ENCODE measurements at regions not wholly inside any gene's neighbourhood (a gene's known extent, or its start where the extent isn't known, plus 50 kb on each side); places are given as distances from the start of the nearest gene placed in this dataset.

DNA sequence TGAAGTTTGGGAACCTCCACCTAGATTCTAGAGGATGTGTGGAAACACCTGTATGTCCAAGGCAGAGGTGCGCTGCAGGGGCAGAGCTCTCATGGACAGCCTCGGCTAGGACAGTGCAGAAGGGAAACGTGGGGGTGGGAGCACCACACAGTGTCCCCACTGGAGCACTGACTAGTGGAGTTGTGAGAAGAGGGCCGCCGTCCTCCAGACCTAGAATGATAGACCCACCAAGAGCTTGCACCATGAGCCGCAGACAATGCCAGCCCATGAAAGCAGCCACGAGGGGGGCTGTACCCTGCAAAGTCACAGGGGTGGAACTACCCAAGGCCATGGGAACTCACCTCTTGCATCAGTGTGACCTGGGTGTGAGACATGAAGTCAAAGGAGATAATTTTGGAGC, 274.5 kb upstream of the FMR1 start:
- CTCF ChIA-PET = no interaction called here
- H3K4me2 ChIP-seq (ENCODE audit: low read length) = no peak overlapping the region
- no peaks in the 10 kb centered on the region for H3K9me2 ChIP-seq (ENCODE audit: insufficient read depth)
- H3K27me3 ChIP-seq (ENCODE audit: insufficient read depth, low read length) = no peaks in the 10 kb centered on the region
- H3K27ac ChIP-seq (ENCODE audit: low read depth, low read length) = no peak overlapping the region
- no peak for ATAC-seq
- H2AFZ ChIP-seq (ENCODE audit: low read depth, low read length, poor library complexity, severe bottlenecking) = no peak overlapping the region
- BruUV-seq (replicated peaks) = no TSS peak
- DNase-seq (ENCODE audit: low read depth, low spot score) = no peak
- H3K79me2 ChIP-seq (ENCODE audit: insufficient read depth, low read length) = no peaks in the 10 kb centered on the region
- no peaks in the 10 kb centered on the region for H4K20me1 ChIP-seq (ENCODE audit: insufficient read depth)
- no peak overlapping the region for H3K9ac ChIP-seq (ENCODE audit: low read length)
- intact Hi-C loops (cut with micrococcal nuclease) = no loop called here
- TF ChIP-seq ZFX (IDR thresholded peaks at IDR 0.05) (no peak), TCF7L2 (IDR thresholded peaks at IDR 0.05; ENCODE audit: borderline replicate concordance, extremely low read depth, insufficient read depth, insufficient read length) (no peak), ELF1 (IDR thresholded peaks at IDR 0.05; ENCODE audit: borderline replicate concordance, low read depth) (no peak), SP1 (IDR thresholded peaks at IDR 0.05; ENCODE audit: low read depth) (no peak), FOSL1 (IDR thresholded peaks at IDR 0.05; ENCODE audit: low read depth) (no peak)
- TF ChIP-seq, protein P1, sequence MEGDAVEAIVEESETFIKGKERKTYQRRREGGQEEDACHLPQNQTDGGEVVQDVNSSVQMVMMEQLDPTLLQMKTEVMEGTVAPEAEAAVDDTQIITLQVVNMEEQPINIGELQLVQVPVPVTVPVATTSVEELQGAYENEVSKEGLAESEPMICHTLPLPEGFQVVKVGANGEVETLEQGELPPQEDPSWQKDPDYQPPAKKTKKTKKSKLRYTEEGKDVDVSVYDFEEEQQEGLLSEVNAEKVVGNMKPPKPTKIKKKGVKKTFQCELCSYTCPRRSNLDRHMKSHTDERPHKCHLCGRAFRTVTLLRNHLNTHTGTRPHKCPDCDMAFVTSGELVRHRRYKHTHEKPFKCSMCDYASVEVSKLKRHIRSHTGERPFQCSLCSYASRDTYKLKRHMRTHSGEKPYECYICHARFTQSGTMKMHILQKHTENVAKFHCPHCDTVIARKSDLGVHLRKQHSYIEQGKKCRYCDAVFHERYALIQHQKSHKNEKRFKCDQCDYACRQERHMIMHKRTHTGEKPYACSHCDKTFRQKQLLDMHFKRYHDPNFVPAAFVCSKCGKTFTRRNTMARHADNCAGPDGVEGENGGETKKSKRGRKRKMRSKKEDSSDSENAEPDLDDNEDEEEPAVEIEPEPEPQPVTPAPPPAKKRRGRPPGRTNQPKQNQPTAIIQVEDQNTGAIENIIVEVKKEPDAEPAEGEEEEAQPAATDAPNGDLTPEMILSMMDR (IDR thresholded peaks at IDR 0.05 in 2 of 3, conservative IDR thresholded peaks at IDR 0.05 in 1 of 3; ENCODE audit: borderline replicate concordance in 1 of 3, insufficient read depth in 1 of 3, low read depth in 2 of 3, low read length in 2 of 3) = no peak
- no peaks in the 10 kb centered on the region for H3K36me3 ChIP-seq (ENCODE audit: control insufficient read depth in 1 of 2, insufficient read depth in 2 of 2, low read length in 2 of 2)
- RAD21 ChIA-PET (ENCODE audit: low non-redundant PET in 1 of 2, low total read pairs in 2 of 2, uncharacterized antibody in 2 of 2, unreplicated experiment in 2 of 2) = no interaction called here
- H3K4me1 ChIP-seq (ENCODE audit: control insufficient read depth in 1 of 2, insufficient read depth in 2 of 2, low read length in 2 of 2) = no peaks in the 10 kb centered on the region
- H3K4me3 ChIP-seq (replicated peaks in 1 of 2; ENCODE audit: low read depth in 1 of 2, low read length in 2 of 2) = no peak overlapping the region
- no peaks in the 10 kb centered on the region for H3K9me3 ChIP-seq (ENCODE audit: control insufficient read depth in 1 of 2, insufficient read depth in 1 of 2, low read depth in 1 of 2, low read length in 2 of 2)
- POLR2A ChIA-PET = no interaction called here

- ChIA-PET RAD21 (ENCODE audit: low non-redundant PET in 1 of 2, low total read pairs in 2 of 2, uncharacterized antibody in 2 of 2, unreplicated experiment in 2 of 2) (no interaction called here), POLR2A (no interaction called here), CTCF (no interaction called here)
- no peak overlapping the region for H3K4me3 ChIP-seq (replicated peaks in 1 of 2; ENCODE audit: low read depth in 1 of 2, low read length in 2 of 2)
- no peak overlapping the region for H3K9ac ChIP-seq (ENCODE audit: low read length)
- intact Hi-C loops (cut with micrococcal nuclease) = no loop called here
- H3K9me2 ChIP-seq (ENCODE audit: insufficient read depth) = no peaks in the 10 kb centered on the region
- H3K36me3 ChIP-seq (ENCODE audit: control insufficient read depth in 1 of 2, insufficient read depth in 2 of 2, low read length in 2 of 2) = no peaks in the 10 kb centered on the region
- no peaks in the 10 kb centered on the region for H3K79me2 ChIP-seq (ENCODE audit: insufficient read depth, low read length)
- TF ChIP-seq RAD21 (IDR thresholded peaks at IDR 0.05; ENCODE audit: low read depth) = no peak
- no peak for TF ChIP-seq ELF1 (IDR thresholded peaks at IDR 0.05; ENCODE audit: borderline replicate concordance, low read depth)
- no peak for TF ChIP-seq POLR2A (IDR thresholded peaks at IDR 0.05; ENCODE audit: borderline replicate concordance, extremely low read depth, insufficient read depth, insufficient read length)
- TF ChIP-seq EZH2phosphoT487 (IDR thresholded peaks at IDR 0.05; ENCODE audit: borderline replicate concordance) = no peak
- no peak for TF ChIP-seq ZFX (IDR thresholded peaks at IDR 0.05)
- TF ChIP-seq TCF7L2 (IDR thresholded peaks at IDR 0.05; ENCODE audit: borderline replicate concordance, extremely low read depth, insufficient read depth, insufficient read length) = no peak
- TF ChIP-seq CBX3 (IDR thresholded peaks at IDR 0.05; ENCODE audit: low read depth) = no peak
- TF ChIP-seq, protein P2, sequence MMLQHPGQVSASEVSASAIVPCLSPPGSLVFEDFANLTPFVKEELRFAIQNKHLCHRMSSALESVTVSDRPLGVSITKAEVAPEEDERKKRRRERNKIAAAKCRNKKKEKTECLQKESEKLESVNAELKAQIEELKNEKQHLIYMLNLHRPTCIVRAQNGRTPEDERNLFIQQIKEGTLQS (IDR thresholded peaks at IDR 0.05) = no peak
- TF ChIP-seq YY1 (IDR thresholded peaks at IDR 0.05; ENCODE audit: extremely low read depth, insufficient replicate concordance, low read depth, low read length) = no peak
- TF ChIP-seq FOSL1 (IDR thresholded peaks at IDR 0.05; ENCODE audit: low read depth) = no peak
- TF ChIP-seq, protein P3, sequence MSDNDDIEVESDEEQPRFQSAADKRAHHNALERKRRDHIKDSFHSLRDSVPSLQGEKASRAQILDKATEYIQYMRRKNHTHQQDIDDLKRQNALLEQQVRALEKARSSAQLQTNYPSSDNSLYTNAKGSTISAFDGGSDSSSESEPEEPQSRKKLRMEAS (IDR thresholded peaks at IDR 0.05) = no peak
- no peak for TF ChIP-seq POLR2AphosphoS5 (IDR thresholded peaks at IDR 0.05; ENCODE audit: low read depth, low read length)
- no peak overlapping the region for H3K4me2 ChIP-seq (ENCODE audit: low read length)
- no peaks in the 10 kb centered on the region for H3K4me1 ChIP-seq (ENCODE audit: control insufficient read depth in 1 of 2, insufficient read depth in 2 of 2, low read length in 2 of 2)
- no peak for ATAC-seq
- H3K9me3 ChIP-seq (ENCODE audit: control insufficient read depth in 1 of 2, insufficient read depth in 1 of 2, low read depth in 1 of 2, low read length in 2 of 2) = no peaks in the 10 kb centered on the region
- H2AFZ ChIP-seq (ENCODE audit: low read depth, low read length, poor library complexity, severe bottlenecking) = no peak overlapping the region
- no peaks in the 10 kb centered on the region for H3K27me3 ChIP-seq (ENCODE audit: insufficient read depth, low read length)
- H3K27ac ChIP-seq (ENCODE audit: low read depth, low read length) = no peak overlapping the region
- H4K20me1 ChIP-seq (ENCODE audit: insufficient read depth) = no peaks in the 10 kb centered on the region
- DNase-seq (ENCODE audit: low read depth, low spot score) = no peak
- no TSS peak for BruUV-seq (replicated peaks)
Measured at GRCh38 chrX:147646949-147647723, 264.6 kb upstream of the FMR1 start.
